ENCODE measurements at regions not wholly inside any gene's neighbourhood (a gene's known extent, or its start where the extent isn't known, plus 50 kb on each side); places are given as distances from the start of the nearest gene placed in this dataset.

DNA sequence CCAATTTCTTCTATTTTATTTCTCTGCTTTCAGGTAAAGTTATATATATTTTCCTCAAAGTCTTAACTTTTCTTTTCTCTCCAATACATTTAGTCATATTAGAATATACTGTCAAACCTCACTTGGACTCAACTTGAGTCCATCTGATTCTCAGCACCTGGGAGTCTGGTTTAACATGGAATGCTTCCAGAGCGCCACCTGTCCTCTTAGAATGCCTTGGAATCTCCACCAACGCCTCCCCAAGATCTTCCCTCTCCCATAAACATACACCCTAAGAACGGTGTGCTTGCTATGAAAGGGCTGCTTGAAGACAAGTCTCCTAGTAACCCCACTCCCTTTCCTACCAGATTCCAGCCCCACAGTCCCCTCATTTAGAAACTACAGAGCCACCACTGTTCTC, 229.1 kb upstream of the MKLN1 start:
- TF ChIP-seq CTCF (tag by site-specific recombination; IDR thresholded peaks at IDR 0.05) (no peak), HOXC10 (CRISPR knock-in tag; IDR thresholded peaks at IDR 0.05) (no peak), GLIS2 (tag by site-specific recombination; IDR thresholded peaks at IDR 0.05) (no peak), ZNF19 (tag by site-specific recombination; IDR thresholded peaks at IDR 0.05; ENCODE audit: low read depth) (no peak), ZNF549 (tag by site-specific recombination; IDR thresholded peaks at IDR 0.05) (no peak), REPIN1 (tag by site-specific recombination; IDR thresholded peaks at IDR 0.05; ENCODE audit: low read depth) (no peak), PRDM10 (tag by site-specific recombination; IDR thresholded peaks at IDR 0.05) (no peak), ZNF274 (IDR thresholded peaks at IDR 0.05; ENCODE audit: low read length) (no peak), ZNF274 (tag by site-specific recombination; IDR thresholded peaks at IDR 0.05; ENCODE audit: borderline replicate concordance) (no peak), SP2 (tag by site-specific recombination; IDR thresholded peaks at IDR 0.05) (no peak), SETDB1 (IDR thresholded peaks at IDR 0.05; ENCODE audit: insufficient read length, low read length) (no peak), ZNF239 (tag by site-specific recombination; IDR thresholded peaks at IDR 0.05) (no peak)

All from HEK293 (cell line).